T-cell (primary cell): ENCODE measurements at regions not wholly inside any gene's neighbourhood (a gene's known extent, or its start where the extent isn't known, plus 50 kb on each side); places are given as distances from the start of the nearest gene placed in this dataset.
"Not testable (repeated sequence)": the region's sequence is repeated elsewhere in the genome, so short reads cannot be mapped to it uniquely, and the experiment has no call there.

Experiments
- ATAC-seq, 4 experiments: fragments of 200-7000 bp in 3 of 4; fragments of 150-1000 bp in 1 of 4; cut with Tn5 transposase; replicated peaks in 1 of 4; 1 replicate in 3 of 4; 2 replicates in 1 of 4; pipeline ENCODE4 v1.10.0; 2021; ENCODE audit warnings: moderate library complexity in 3 of 4, mild to moderate bottlenecking in 2 of 4, moderate number of reproducible peaks in 1 of 4
- CTCF ChIA-PET, 2 donors: fragments of 300-600 bp; sonication (Branson Sonifier 250); formaldehyde crosslinking; loops; one replicate each; lab custom pipeline; 2022; ENCODE audit warnings: antibody characterized with exemption in 2 of 2; lab: Charles Lee
- POLR2A ChIA-PET, 2 donors: fragments of 300-600 bp; sonication (Branson Sonifier 250); formaldehyde crosslinking; loops; one replicate each; lab custom pipeline; 2022; ENCODE audit warnings: antibody characterized with exemption in 2 of 2; lab: Charles Lee
- DNase-seq, 35 experiments: peaks; one replicate each; pipeline versions ENCODE4 v3.0.0 to v3.0.0-alpha.2; 2013 to 2023
- H3K27ac ChIP-seq: one replicate; pipeline ENCODE4 v1.5.1; 2013; ENCODE audit warnings: low read length
- H3K27me3 ChIP-seq, 2 experiments: replicated peaks in 1 of 2; 1 replicate in 1 of 2; 2 replicates in 1 of 2; pipeline versions ENCODE4 v1.6.1 to v1.7.0; 2013; ENCODE audit warnings: low read length in 1 of 2, mixed read lengths in 1 of 2; ENCODE audit not compliant: control insufficient read depth in 2 of 2, insufficient read depth in 2 of 2; ENCODE audit errors: extremely low read depth in 1 of 2
- H3K36me3 ChIP-seq, 2 donors: 1 replicate in 1 of 2; 2 replicates in 1 of 2; pipeline versions ENCODE4 v1.6.1 to v1.7.0; 2013; ENCODE audit warnings: low read length in 1 of 2; ENCODE audit not compliant: control insufficient read depth in 2 of 2, insufficient read depth in 1 of 2; ENCODE audit errors: extremely low read depth in 1 of 2
- H3K4me1 ChIP-seq, 2 experiments: 1 replicate in 1 of 2; 2 replicates in 1 of 2; pipeline versions ENCODE4 v1.6.1 to v1.7.0; 2013; ENCODE audit warnings: low read length in 2 of 2, mixed read lengths in 1 of 2; ENCODE audit not compliant: insufficient read depth in 2 of 2, control insufficient read depth in 1 of 2; ENCODE audit errors: extremely low read depth in 1 of 2
- H3K4me3 ChIP-seq, 2 donors: 1 replicate in 1 of 2; 2 replicates in 1 of 2; pipeline versions ENCODE4 v1.5.1 to v1.7.0; 2013; ENCODE audit warnings: mild to moderate bottlenecking in 2 of 2, low read length in 1 of 2, moderate library complexity in 1 of 2; ENCODE audit not compliant: control insufficient read depth in 1 of 2; ENCODE audit errors: extremely low read depth in 1 of 2
- H3K9me3 ChIP-seq: 2 replicates; pipeline ENCODE4 v1.7.0; 2013
- H3K27ac Mint-ChIP-seq, 2 donors: one replicate each; pipeline ENCODE4 v1.8.0; 2020 to 2021; ENCODE audit warnings: mild to moderate bottlenecking in 2 of 2, mixed read lengths in 2 of 2
- H3K27me3 Mint-ChIP-seq, 2 donors: one replicate each; pipeline ENCODE4 v1.8.0; 2021 to 2022; ENCODE audit warnings: mixed read lengths in 2 of 2
- H3K36me3 Mint-ChIP-seq: one replicate; pipeline ENCODE4 v1.8.0; 2021; ENCODE audit warnings: mixed read lengths
- H3K4me1 Mint-ChIP-seq, 3 donors: one replicate each; pipeline ENCODE4 v1.8.0; 2020 to 2022; ENCODE audit warnings: mixed read lengths in 3 of 3, mild to moderate bottlenecking in 1 of 3
- H3K4me3 Mint-ChIP-seq, 3 donors: one replicate each; pipeline ENCODE4 v1.8.0; 2020 to 2022; ENCODE audit warnings: mild to moderate bottlenecking in 3 of 3, mixed read lengths in 3 of 3, moderate library complexity in 3 of 3
- H3K9me3 Mint-ChIP-seq, 3 donors: one replicate each; pipeline ENCODE4 v1.8.0; 2020 to 2022; ENCODE audit warnings: mixed read lengths in 3 of 3
- WGBS: methylation state at CpG from one replicate; pipeline ENCODE4 v1.1.5; 2013; ENCODE audit warnings: missing lambda C conversion rate; ENCODE audit not compliant: insufficient coverage; 5-methylcytosine and 5-hydroxymethylcytosine counted together

DNA sequence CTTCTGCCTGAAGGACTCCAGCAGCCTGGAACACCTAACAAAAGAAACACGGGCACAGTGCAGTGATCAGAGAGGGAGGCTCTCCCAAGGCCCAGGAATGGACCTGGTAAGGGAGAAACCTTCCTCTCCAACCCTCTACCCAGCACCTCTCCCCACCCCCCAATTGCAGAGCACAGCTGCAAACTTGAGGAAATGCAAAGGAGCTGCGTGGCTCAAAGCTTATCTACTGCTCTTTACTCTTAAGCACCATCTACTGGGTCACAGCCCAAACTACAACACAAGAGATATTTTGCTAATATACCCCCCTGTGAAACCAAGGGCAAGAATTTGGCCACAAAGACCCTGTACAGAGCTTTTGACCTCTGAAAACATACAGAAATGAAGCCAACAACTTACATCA is 328.3 kb downstream of the OXSM start:
- Mint-ChIP-seq H3K4me1 (no peaks in the 10 kb centered on the region), H3K9me3 (peaks cover 0 to 3% (median 3%) of the 10 kb centered on the region in 3 donors), H3K36me3 (no peaks in the 10 kb centered on the region), H3K4me3 (no peak overlapping the region), H3K27ac (no peak overlapping the region), H3K27me3 (no peaks in the 10 kb centered on the region)
- Histone ChIP-seq H3K27ac (no peak overlapping the region), H3K36me3 (no peaks in the 10 kb centered on the region), H3K9me3 (no peaks in the 10 kb centered on the region), H3K4me1 (no peaks in the 10 kb centered on the region), H3K27me3 (peaks cover 0 to 7% of the 10 kb centered on the region in 2 experiments), H3K4me3 (no peak overlapping the region)
- DNase-seq (no peak), ATAC-seq (no peak)
- WGBS = 56% methylated on average over 1 of the region's 2 CpGs
- CTCF ChIA-PET = interaction anchor here in 1 of 2 donors (0.9 kb wide), 1 partner anchor 470 kb away, joined by 3 read pairs; no protein-coding TSS in a partner anchor
- POLR2A ChIA-PET = no interaction called here

GRCh38 chr3:26132942-26133341 is 343.1 kb downstream of the OXSM start:
- ChIA-PET CTCF (no interaction called here), POLR2A (no interaction called here)
- peaks cover 0 to 3% of the 10 kb centered on the region in 2 donors for H3K27me3 Mint-ChIP-seq
- Histone ChIP-seq H3K27ac (no peak overlapping the region), H3K36me3 (no peaks in the 10 kb centered on the region), H3K27me3 (no peaks in the 10 kb centered on the region), H3K9me3 (no peaks in the 10 kb centered on the region), H3K4me3 (no peak overlapping the region), H3K4me1 (no peaks in the 10 kb centered on the region)
- DNase-seq = no peak
- H3K9me3 Mint-ChIP-seq = peaks cover 0 to 19% (median 5%) of the 10 kb centered on the region in 3 donors
- H3K4me1 Mint-ChIP-seq = no peaks in the 10 kb centered on the region
- no peak for ATAC-seq
- H3K27ac Mint-ChIP-seq = no peak overlapping the region
- no peak overlapping the region for H3K4me3 Mint-ChIP-seq
- no peaks in the 10 kb centered on the region for H3K36me3 Mint-ChIP-seq

GRCh38 chr3:26141296-26141695 is 351.4 kb downstream of the OXSM start:
- ATAC-seq (no peak), DNase-seq (no peak)
- Histone ChIP-seq H3K27ac (no peak overlapping the region), H3K9me3 (no peaks in the 10 kb centered on the region), H3K4me1 (no peaks in the 10 kb centered on the region), H3K4me3 (no peak overlapping the region), H3K36me3 (no peaks in the 10 kb centered on the region), H3K27me3 (no peaks in the 10 kb centered on the region)
- Mint-ChIP-seq H3K4me1 (no peaks in the 10 kb centered on the region), H3K9me3 (peaks cover 9 to 12% (median 9%) of the 10 kb centered on the region in 3 donors), H3K27ac (no peak overlapping the region), H3K4me3 (no peak overlapping the region), H3K27me3 (no peaks in the 10 kb centered on the region), H3K36me3 (no peaks in the 10 kb centered on the region)
- no CpG with 5 or more reads among the region's 1 CpG for WGBS
- POLR2A ChIA-PET = no interaction called here
- CTCF ChIA-PET = no interaction called here

- H3K36me3 Mint-ChIP-seq = no peaks in the 10 kb centered on the region
- H3K36me3 ChIP-seq = no peaks in the 10 kb centered on the region
- no peaks in the 10 kb centered on the region for H3K4me1 ChIP-seq
- no peak for ATAC-seq
- no peaks in the 10 kb centered on the region for H3K9me3 ChIP-seq
- no peaks in the 10 kb centered on the region for H3K4me1 Mint-ChIP-seq
- H3K27ac Mint-ChIP-seq = no peak overlapping the region
- peaks cover 4 to 23% (median 7%) of the 10 kb centered on the region in 3 donors for H3K9me3 Mint-ChIP-seq
- no peak overlapping the region for H3K27ac ChIP-seq
- H3K4me3 Mint-ChIP-seq = no peak overlapping the region
- no peaks in the 10 kb centered on the region for H3K27me3 Mint-ChIP-seq
- DNase-seq = no peak
- CTCF ChIA-PET = no interaction called here
- H3K27me3 ChIP-seq = no peaks in the 10 kb centered on the region
- POLR2A ChIA-PET = no interaction called here
- no CpG with 5 or more reads among the region's 3 CpGs for WGBS
- no peak overlapping the region for H3K4me3 ChIP-seq
Observed at GRCh38 chr3:26145769-26146168, 355.9 kb downstream of the OXSM start.

- H3K4me1 ChIP-seq, H3K4me3 Mint-ChIP-seq, H3K4me1 Mint-ChIP-seq, CTCF ChIA-PET, ATAC-seq, DNase-seq, POLR2A ChIA-PET, H3K9me3 Mint-ChIP-seq, H3K27me3 Mint-ChIP-seq, H3K27ac ChIP-seq, H3K36me3 ChIP-seq, H3K27me3 ChIP-seq, H3K4me3 ChIP-seq, H3K9me3 ChIP-seq, H3K36me3 Mint-ChIP-seq, H3K27ac Mint-ChIP-seq: not testable (repeated sequence)
- 95% methylated on average over 3 of the region's 4 CpGs for WGBS
Observed at GRCh38 chr3:26157428-26157827, 367.5 kb downstream of the OXSM start.

DNA sequence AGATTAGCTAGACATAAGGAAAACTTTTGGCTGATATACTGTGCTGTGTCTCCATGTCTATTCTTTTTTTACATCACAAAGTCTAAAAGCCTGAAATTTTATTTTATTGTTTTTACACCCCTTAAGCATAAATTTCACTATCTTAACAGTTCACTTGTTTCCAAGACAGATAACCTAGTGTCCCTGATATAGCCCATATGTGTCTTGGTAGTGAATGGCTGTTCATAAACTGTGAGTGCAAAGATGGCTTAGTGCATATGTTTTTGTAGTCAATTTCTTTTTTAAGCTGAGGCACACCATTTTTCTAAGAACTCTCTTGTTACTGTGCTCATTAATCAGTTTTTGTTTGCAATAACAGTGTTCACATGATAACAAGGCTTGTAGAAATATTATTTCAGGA is 381.1 kb downstream of the OXSM start:
- DNase-seq = no peak
- no peak for ATAC-seq
- Histone ChIP-seq H3K36me3 (no peaks in the 10 kb centered on the region), H3K27ac (no peak overlapping the region), H3K27me3 (no peaks in the 10 kb centered on the region), H3K9me3 (no peaks in the 10 kb centered on the region), H3K4me3 (no peak overlapping the region), H3K4me1 (no peaks in the 10 kb centered on the region)
- Mint-ChIP-seq H3K4me1 (no peaks in the 10 kb centered on the region), H3K36me3 (no peaks in the 10 kb centered on the region), H3K4me3 (no peak overlapping the region), H3K27ac (no peak overlapping the region), H3K27me3 (no peaks in the 10 kb centered on the region), H3K9me3 (peaks cover 9 to 29% (median 14%) of the 10 kb centered on the region in 3 donors)
- ChIA-PET CTCF (no interaction called here), POLR2A (no interaction called here)

- Mint-ChIP-seq H3K4me3 (no peak overlapping the region), H3K27me3 (no peaks in the 10 kb centered on the region), H3K36me3 (no peaks in the 10 kb centered on the region), H3K4me1 (no peaks in the 10 kb centered on the region), H3K9me3 (peaks cover 13 to 27% (median 17%) of the 10 kb centered on the region in 3 donors), H3K27ac (no peak overlapping the region)
- WGBS = no CpG with 5 or more reads among the region's 1 CpG
- no peak for DNase-seq
- H3K36me3 ChIP-seq = no peaks in the 10 kb centered on the region
- H3K9me3 ChIP-seq = no peaks in the 10 kb centered on the region
- H3K27ac ChIP-seq = no peak overlapping the region
- H3K4me1 ChIP-seq = no peaks in the 10 kb centered on the region
- ChIA-PET CTCF (interaction anchor here in 1 of 2 donors (0.7 kb wide), 1 partner anchor 208 kb away, joined by 4 read pairs; no protein-coding TSS in a partner anchor), POLR2A (no interaction called here)
- no peak for ATAC-seq
- no peak overlapping the region for H3K4me3 ChIP-seq
- no peaks in the 10 kb centered on the region for H3K27me3 ChIP-seq
Observed at GRCh38 chr3:26191556-26191955, 401.7 kb downstream of the OXSM start.
